ENCODE measurements at regions not wholly inside any gene's neighbourhood (a gene's known extent, or its start where the extent isn't known, plus 50 kb on each side); places are given as distances from the start of the nearest gene placed in this dataset.

GRCh38 chr21:16821588-16821987 lies 691.3 kb upstream of the CXADR start:
- DNase-seq = no peak
- Mint-ChIP-seq H3K9me3 (peaks cover 11% of the 10 kb centered on the region), H3K27ac (no peak overlapping the region), H3K4me3 (no peak overlapping the region), H3K4me1 (ENCODE audit: low read depth) (no peaks in the 10 kb centered on the region), H3K27me3 (no peaks in the 10 kb centered on the region), H3K36me3 (ENCODE audit: low read depth) (no peaks in the 10 kb centered on the region)
- POLR2A ChIA-PET = no interaction called here
- intact Hi-C loops (cut with micrococcal nuclease) = no loop called here
- no peak for ATAC-seq
- CTCF ChIA-PET = no interaction called here
- no peak for TF ChIP-seq CTCF (IDR thresholded peaks at IDR 0.05)

- ATAC-seq (no peak), DNase-seq (no peak)
- Mint-ChIP-seq H3K36me3 (ENCODE audit: low read depth) (no peaks in the 10 kb centered on the region), H3K27me3 (no peaks in the 10 kb centered on the region), H3K27ac (no peak overlapping the region), H3K4me1 (ENCODE audit: low read depth) (no peaks in the 10 kb centered on the region), H3K9me3 (peaks cover 7% of the 10 kb centered on the region), H3K4me3 (no peak overlapping the region)
- intact Hi-C loops (cut with micrococcal nuclease) = no loop called here
- no peak for TF ChIP-seq CTCF (IDR thresholded peaks at IDR 0.05)
- ChIA-PET CTCF (no interaction called here), POLR2A (no interaction called here)
Measured at GRCh38 chr21:16829532-16829931, 683.3 kb upstream of the CXADR start.

- Mint-ChIP-seq H3K27me3 (no peaks in the 10 kb centered on the region), H3K9me3 (no peaks in the 10 kb centered on the region), H3K4me1 (ENCODE audit: low read depth) (no peaks in the 10 kb centered on the region), H3K27ac (no peak overlapping the region), H3K4me3 (no peak overlapping the region), H3K36me3 (ENCODE audit: low read depth) (no peaks in the 10 kb centered on the region)
- intact Hi-C loops (cut with micrococcal nuclease) = no loop called here
- no peak for TF ChIP-seq CTCF (IDR thresholded peaks at IDR 0.05)
- DNase-seq (no peak), ATAC-seq (no peak)
- CTCF ChIA-PET = no interaction called here
- POLR2A ChIA-PET = no interaction called here
Measured at GRCh38 chr21:16832791-16833190, 680.1 kb upstream of the CXADR start.

- no peak for ATAC-seq
- intact Hi-C loops (cut with micrococcal nuclease) = no loop called here
- TF ChIP-seq CTCF (IDR thresholded peaks at IDR 0.05) = no peak
- ChIA-PET POLR2A (no interaction called here), CTCF (no interaction called here)
- H3K4me1 Mint-ChIP-seq (ENCODE audit: low read depth) = no peaks in the 10 kb centered on the region
- no peaks in the 10 kb centered on the region for H3K27me3 Mint-ChIP-seq
- DNase-seq = no peak
- H3K4me3 Mint-ChIP-seq = no peak overlapping the region
- no peaks in the 10 kb centered on the region for H3K36me3 Mint-ChIP-seq (ENCODE audit: low read depth)
- H3K9me3 Mint-ChIP-seq = no peaks in the 10 kb centered on the region
- H3K27ac Mint-ChIP-seq = no peak overlapping the region
Measured at GRCh38 chr21:16834791-16835190, 678.1 kb upstream of the CXADR start.

GRCh38 chr21:16837321-16837720 lies 675.5 kb upstream of the CXADR start:
- DNase-seq (no peak), ATAC-seq (no peak)
- H3K27ac Mint-ChIP-seq = no peak overlapping the region
- H3K4me1 Mint-ChIP-seq (ENCODE audit: low read depth) = no peaks in the 10 kb centered on the region
- no peak for TF ChIP-seq CTCF (IDR thresholded peaks at IDR 0.05)
- H3K27me3 Mint-ChIP-seq = no peaks in the 10 kb centered on the region
- H3K36me3 Mint-ChIP-seq (ENCODE audit: low read depth) = no peaks in the 10 kb centered on the region
- ChIA-PET CTCF (no interaction called here), POLR2A (no interaction called here)
- intact Hi-C loops (cut with micrococcal nuclease) = no loop called here
- H3K9me3 Mint-ChIP-seq = no peaks in the 10 kb centered on the region
- H3K4me3 Mint-ChIP-seq = no peak overlapping the region
